ENCODE measurements at regions not wholly inside any gene's neighbourhood (a gene's known extent, or its start where the extent isn't known, plus 50 kb on each side); places are given as distances from the start of the nearest gene placed in this dataset.

DNA sequence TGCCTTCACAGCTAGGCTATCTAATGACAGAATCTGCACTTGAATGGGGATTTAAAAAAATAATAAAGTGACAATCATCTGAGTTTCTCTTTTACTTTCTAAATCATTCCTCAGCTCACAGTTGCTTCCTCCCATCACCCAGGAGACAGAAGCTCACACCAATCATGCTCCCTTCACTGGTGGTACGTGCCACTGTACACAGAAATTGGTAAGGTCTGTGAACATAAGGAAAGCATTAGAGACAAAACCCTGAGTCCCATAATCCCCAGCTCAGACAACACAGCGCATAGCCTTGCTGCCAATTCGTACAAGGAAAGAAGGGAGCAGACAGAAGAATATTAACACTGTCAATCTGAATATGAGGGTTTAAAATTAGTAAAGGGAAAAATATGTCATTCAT is 133.1 kb downstream of the IDS start:
- Mint-ChIP-seq H3K9me3 (no peaks in the 10 kb centered on the region), H3K27ac (no peak overlapping the region)

DNA sequence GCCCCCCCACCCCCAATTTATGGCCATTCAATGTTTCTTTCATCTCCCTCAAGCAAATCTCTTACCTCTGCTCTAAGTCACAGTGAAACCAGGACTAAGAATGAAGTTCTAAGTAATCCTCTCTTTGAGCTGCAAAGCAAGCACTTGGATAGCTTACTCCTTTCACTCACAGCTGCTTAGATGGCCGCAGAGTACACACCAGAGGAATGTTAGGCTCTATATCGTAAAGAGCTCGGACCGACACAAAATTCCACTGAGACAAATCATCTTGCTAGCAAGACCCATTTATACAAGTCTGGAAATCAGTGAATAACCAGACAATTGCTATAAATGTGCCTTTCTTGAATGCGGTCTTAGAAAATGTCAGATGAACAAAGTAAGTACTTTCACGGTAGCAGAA is 135.0 kb downstream of the IDS start:
- no peak for DNase-seq
- Mint-ChIP-seq H3K36me3 (ENCODE audit: low read depth) (no peaks in the 10 kb centered on the region), H3K4me3 (no peak overlapping the region), H3K4me1 (no peaks in the 10 kb centered on the region), H3K9me3 (no peaks in the 10 kb centered on the region), H3K27ac (no peak overlapping the region), H3K27me3 (no peaks in the 10 kb centered on the region)
- TF ChIP-seq, protein P1, sequence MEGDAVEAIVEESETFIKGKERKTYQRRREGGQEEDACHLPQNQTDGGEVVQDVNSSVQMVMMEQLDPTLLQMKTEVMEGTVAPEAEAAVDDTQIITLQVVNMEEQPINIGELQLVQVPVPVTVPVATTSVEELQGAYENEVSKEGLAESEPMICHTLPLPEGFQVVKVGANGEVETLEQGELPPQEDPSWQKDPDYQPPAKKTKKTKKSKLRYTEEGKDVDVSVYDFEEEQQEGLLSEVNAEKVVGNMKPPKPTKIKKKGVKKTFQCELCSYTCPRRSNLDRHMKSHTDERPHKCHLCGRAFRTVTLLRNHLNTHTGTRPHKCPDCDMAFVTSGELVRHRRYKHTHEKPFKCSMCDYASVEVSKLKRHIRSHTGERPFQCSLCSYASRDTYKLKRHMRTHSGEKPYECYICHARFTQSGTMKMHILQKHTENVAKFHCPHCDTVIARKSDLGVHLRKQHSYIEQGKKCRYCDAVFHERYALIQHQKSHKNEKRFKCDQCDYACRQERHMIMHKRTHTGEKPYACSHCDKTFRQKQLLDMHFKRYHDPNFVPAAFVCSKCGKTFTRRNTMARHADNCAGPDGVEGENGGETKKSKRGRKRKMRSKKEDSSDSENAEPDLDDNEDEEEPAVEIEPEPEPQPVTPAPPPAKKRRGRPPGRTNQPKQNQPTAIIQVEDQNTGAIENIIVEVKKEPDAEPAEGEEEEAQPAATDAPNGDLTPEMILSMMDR (IDR thresholded peaks at IDR 0.05): no peak
- ChIA-PET CTCF (no interaction called here), POLR2A (no interaction called here)
- no peak for ATAC-seq (ENCODE audit: low read depth)
- intact Hi-C loops (cut with micrococcal nuclease): no loop called here

More for the DNA sequence above, 133.1 kb downstream of the IDS start:
- Mint-ChIP-seq H3K4me1 (no peaks in the 10 kb centered on the region), H3K36me3 (ENCODE audit: low read depth) (no peaks in the 10 kb centered on the region), H3K4me3 (no peak overlapping the region), H3K27me3 (no peaks in the 10 kb centered on the region)
- CTCF ChIA-PET: no interaction called here
- ATAC-seq (ENCODE audit: low read depth) (no peak), DNase-seq (no peak)
- intact Hi-C loops (cut with micrococcal nuclease): no loop called here
- POLR2A ChIA-PET: no interaction called here
- TF ChIP-seq, protein P1 (IDR thresholded peaks at IDR 0.05): no peak

DNA sequence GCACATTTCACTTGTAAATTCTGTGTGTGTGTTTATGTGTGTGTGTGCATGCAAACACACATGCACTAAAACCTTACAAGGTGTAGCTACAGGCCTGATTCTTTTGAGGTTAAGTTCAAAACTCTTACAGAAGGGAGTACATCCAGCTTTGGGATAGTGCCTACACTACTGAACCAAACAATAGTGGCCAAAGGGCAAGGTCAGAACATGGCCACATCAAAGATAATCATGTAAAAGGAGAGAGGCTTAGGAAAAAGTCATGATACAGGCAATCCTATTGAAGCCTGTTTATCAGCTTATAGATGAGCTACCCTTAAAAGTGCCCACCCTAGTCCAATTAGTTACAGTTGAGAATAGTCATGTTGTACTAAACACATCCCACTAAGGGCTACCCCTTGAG is 139.6 kb downstream of the IDS start:
- ChIA-PET POLR2A (no interaction called here), CTCF (no interaction called here)
- no peaks in the 10 kb centered on the region for H3K36me3 Mint-ChIP-seq (ENCODE audit: low read depth)
- intact Hi-C loops (cut with micrococcal nuclease): no loop called here
- no peak for ATAC-seq (ENCODE audit: low read depth)
- no peaks in the 10 kb centered on the region for H3K4me1 Mint-ChIP-seq
- no peak overlapping the region for H3K4me3 Mint-ChIP-seq
- TF ChIP-seq, protein P1 (IDR thresholded peaks at IDR 0.05): no peak
- no peak overlapping the region for H3K27ac Mint-ChIP-seq
- no peak for DNase-seq
- peaks cover 2% of the 10 kb centered on the region for H3K9me3 Mint-ChIP-seq
- H3K27me3 Mint-ChIP-seq: no peaks in the 10 kb centered on the region

DNA sequence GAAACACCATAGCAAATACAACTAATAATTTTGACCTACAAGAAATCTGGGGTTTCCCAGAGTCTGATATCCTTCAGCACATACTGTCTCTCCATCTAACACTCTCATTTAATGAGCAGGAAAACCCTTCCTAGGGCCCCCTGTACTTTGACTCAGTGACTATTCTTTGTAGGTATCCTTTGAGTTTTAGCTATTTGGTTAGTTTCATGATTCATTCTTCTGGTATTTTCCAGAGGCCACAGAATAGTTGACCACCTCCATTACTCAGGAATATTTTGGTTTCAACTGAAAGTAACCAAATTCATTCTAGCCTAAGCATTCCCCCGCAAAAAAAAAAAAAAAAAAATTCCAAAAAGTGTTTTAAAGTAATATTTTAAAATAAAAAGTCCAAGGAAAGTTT is 140.0 kb downstream of the IDS start:
- ATAC-seq (ENCODE audit: low read depth) (no peak), DNase-seq (no peak)
- TF ChIP-seq, protein P1 (IDR thresholded peaks at IDR 0.05): no peak
- no peaks in the 10 kb centered on the region for H3K36me3 Mint-ChIP-seq (ENCODE audit: low read depth)
- intact Hi-C loops (cut with micrococcal nuclease): no loop called here
- no peaks in the 10 kb centered on the region for H3K4me1 Mint-ChIP-seq
- H3K9me3 Mint-ChIP-seq: peaks cover 3% of the 10 kb centered on the region
- H3K4me3 Mint-ChIP-seq: no peak overlapping the region
- H3K27me3 Mint-ChIP-seq: no peaks in the 10 kb centered on the region
- CTCF ChIA-PET: no interaction called here
- no peak overlapping the region for H3K27ac Mint-ChIP-seq
- POLR2A ChIA-PET: no interaction called here

DNA sequence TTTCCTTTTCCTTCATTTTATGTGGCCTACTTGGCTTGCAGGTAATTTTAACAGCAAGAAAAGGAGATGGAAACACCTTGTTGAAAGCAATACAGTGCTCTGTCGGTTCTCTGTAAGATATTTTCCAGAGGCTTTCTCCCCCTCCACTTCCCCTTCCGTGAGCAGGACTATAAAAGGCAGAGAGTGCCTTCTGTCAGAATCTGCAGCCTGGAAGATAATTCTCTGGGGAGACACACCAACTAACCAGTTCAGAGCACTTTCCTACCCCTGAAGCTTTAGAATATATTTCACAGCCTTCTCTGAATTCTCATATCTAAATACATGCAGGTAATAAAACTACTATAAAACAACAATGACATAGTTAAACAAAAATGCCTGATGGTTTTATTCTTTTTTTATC is 141.1 kb downstream of the IDS start:
- intact Hi-C loops (cut with micrococcal nuclease): no loop called here
- ChIA-PET POLR2A (no interaction called here), CTCF (no interaction called here)
- TF ChIP-seq, protein P1 (IDR thresholded peaks at IDR 0.05): no peak
- DNase-seq (no peak), ATAC-seq (ENCODE audit: low read depth) (no peak)
- no peaks in the 10 kb centered on the region for H3K4me1 Mint-ChIP-seq
- no peaks in the 10 kb centered on the region for H3K27me3 Mint-ChIP-seq
- H3K36me3 Mint-ChIP-seq (ENCODE audit: low read depth): no peaks in the 10 kb centered on the region
- peaks cover 3% of the 10 kb centered on the region for H3K9me3 Mint-ChIP-seq
- H3K4me3 Mint-ChIP-seq: no peak overlapping the region
- H3K27ac Mint-ChIP-seq: no peak overlapping the region

All from activated B cell treated with CpG ODN at 0.5 μM for 24 hours (primary cell).